ACHN (cell line): ENCODE measurements at regions not wholly inside any gene's neighbourhood (a gene's known extent, or its start where the extent isn't known, plus 50 kb on each side); places are given as distances from the start of the nearest gene placed in this dataset.

Experiments
- DNase-seq: peaks from one replicate; pipeline ENCODE4 v3.0.0-alpha.2; 2015
- in situ Hi-C: cut with HindIII; loops from 2 replicates; pipeline ENCODE4 v1.10.0; 2017; ENCODE audit warnings: low sequenced_read_pairs, low pct_ligation_motif_present, low pct_unique_long_range_greater_than_20kb

- in situ Hi-C loops = no loop called here
- no peak for DNase-seq
Measured at GRCh38 chr10:131663351-131663750, 237.5 kb upstream of the PPP2R2D start.

GRCh38 chr10:131666091-131666490, 234.7 kb upstream of the PPP2R2D start:
- in situ Hi-C loops = no loop called here
- no peak for DNase-seq

DNA sequence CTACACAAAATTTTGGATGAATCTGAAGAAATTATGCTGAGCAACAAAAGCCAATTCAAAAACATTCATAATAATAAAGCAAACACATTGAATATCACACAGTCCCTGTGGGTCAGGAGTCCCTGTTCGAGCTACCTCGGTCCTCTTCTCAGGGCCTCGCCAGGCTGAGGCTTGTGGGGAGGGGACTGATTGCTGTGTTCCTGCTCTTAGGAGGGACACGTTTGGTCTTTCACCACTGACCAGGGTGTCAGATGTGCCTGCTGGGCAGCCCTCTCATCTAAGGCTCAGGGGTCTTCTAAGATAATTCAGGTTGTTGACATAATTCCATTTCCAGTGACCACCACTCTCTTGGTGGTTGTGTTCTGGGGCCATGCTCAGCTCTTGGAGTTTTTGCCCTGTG, 233.8 kb upstream of the PPP2R2D start:
- in situ Hi-C loops = no loop called here
- no peak for DNase-seq

DNA sequence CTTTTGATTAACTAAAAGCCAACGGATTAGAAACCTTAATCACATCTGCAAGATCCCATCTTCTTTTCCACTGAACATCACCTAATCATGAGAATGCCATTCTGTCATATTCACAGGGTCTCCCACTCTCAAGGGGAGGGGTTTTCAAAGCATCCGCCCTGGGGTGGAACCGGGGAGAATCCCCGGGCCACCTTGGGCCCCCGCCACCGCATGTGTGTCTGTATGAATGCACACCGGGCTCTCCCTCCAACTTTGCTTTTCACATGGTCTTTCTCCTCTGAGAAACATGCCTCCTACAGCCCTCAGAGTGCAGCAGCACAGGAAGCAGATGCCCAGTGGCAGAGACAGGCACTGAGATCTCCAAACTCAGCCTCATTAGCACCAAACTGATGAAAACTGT, 233.2 kb upstream of the PPP2R2D start:
- in situ Hi-C loops = no loop called here

DNA sequence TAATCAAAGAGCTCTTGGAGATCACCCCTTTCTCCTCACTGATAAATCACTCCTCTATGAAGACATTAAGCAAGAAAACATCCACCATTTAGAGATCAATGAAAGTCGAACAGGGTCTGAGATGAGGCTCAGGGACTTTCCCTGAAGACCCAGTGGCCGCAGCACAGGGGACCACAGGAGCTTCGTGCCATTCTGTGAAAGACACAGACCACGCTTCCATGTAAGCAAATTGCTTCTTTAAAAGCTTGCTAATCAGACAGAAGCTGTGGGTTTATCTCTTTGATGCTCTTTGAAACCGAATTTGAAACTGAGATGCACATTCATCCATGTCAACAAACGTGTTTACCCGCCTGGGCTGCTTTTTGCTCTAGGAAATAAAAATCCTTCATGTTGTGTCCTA, 231.9 kb upstream of the PPP2R2D start:
- in situ Hi-C loops = no loop called here

More for the DNA sequence above, 233.2 kb upstream of the PPP2R2D start:
- DNase-seq = no peak

GRCh38 chr10:131669838-131670237, 231.0 kb upstream of the PPP2R2D start:
- no peak for DNase-seq
- in situ Hi-C loops = no loop called here

More for the DNA sequence above, 231.9 kb upstream of the PPP2R2D start:
- no peak for DNase-seq

DNA sequence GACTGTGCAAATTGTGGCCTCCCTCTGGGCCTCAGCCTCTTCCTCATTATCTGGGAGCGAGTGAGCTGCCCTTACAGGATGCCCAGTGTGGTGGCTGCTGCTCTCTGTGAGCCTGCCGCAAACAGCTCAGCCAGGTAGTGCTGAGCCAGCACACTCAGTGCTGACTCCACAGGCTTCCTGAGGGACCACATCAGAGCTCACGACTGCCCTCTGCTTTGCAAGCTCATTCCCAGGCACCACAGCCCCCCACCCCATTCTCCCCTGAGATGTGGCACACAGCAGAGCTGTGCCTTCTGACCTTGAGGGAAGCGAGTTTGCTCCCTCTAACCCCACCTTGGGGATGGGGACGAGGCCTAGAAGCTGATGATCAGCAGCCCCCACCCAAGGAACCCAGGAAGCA, 230.5 kb upstream of the PPP2R2D start:
- DNase-seq = no peak
- in situ Hi-C loops = no loop called here

DNA sequence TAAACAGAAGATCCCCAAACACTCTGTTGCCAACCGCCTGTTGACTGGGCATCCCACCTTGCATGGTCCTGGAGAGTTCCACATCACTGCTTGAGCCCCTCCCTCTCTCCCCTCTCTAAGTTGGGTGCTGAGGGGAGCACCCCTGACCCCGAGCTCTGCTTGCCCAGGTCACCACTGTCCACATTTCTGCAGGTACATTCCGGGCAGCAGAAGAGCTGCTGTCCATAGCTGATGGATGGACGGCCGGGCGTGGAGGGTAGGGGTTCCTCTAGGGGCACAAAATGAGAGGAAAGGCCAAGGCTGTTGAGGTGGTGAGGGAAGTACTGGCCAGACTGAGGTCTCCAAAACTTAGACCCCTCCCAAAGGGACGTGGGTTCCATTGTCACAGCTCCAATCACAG, 227.4 kb upstream of the PPP2R2D start:
- no peak for DNase-seq
- in situ Hi-C loops = no loop called here

DNA sequence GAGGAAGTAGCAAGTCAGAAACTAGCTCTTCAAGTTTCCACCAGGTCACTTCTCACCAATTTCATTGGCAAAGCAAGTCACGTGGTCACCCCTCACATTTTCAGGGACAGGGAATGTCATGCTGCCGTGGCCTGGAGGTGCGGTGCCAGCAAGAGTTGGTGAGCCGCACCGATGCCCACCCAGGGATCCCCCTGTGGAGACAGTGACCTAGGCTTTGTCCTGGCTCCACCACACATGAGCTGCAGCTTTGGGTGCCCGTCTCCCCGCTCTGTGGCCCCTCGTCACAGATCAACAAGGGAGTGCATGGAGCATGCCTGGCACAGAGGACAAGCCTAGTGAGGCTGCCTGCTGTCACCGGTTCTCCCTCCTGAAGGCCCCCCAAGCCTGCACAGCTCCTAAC, 226.7 kb upstream of the PPP2R2D start:
- in situ Hi-C loops = no loop called here
- no peak for DNase-seq

DNA sequence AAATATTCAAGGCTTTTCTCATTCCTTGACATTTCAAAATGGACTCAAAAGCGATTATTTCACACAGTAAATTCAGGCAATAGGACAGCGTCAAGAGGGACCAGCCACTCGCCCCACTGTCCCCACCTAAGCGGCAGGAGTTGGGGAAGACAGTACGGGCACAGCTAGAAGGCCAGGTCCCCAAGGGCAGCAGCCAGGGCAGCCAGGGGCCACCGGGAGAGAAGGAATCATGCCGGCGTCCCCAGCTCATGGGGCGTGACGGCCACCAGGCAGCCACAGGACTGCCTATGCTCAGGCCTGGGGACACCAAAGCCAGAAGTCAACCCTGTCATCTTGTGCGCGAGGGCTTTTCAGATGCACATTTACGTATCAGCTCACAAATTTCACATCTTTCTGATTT, 225.7 kb upstream of the PPP2R2D start:
- in situ Hi-C loops = no loop called here
- no peak for DNase-seq

GRCh38 chr10:131676046-131676799, 224.6 kb upstream of the PPP2R2D start:
- in situ Hi-C loops = no loop called here
- DNase-seq = no peak

DNA sequence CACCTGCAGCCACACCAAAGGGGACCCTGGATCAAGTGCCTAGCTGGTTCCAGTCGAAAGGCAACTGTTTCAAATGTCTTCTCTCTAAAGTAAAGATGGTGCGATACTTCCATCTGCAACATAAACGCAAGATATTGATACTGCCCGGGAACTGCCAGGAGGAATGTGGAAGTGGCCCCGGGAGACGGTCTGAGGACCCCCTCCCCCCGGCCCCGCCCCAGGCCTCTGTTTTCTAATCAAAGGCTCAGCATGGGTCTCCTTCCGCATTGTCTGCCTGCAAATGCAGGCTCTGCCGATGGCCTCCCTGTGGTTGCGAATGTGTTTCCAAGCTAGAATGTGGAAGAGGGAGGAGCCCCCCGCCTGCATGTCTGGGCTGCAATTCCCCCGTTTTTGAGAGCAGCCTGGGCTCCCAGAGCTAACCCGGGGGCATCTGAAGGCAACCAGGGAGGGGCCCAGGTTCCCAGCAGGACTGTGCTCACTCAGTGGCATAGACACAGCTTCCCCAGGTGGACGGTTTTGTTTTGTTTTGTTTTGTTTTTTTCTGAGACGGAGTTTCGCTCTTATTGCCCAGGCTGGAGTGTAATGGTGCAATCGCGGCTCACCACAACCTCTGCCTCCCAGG, 223.9 kb upstream of the PPP2R2D start:
- DNase-seq = no peak
- in situ Hi-C loops = no loop called here

DNA sequence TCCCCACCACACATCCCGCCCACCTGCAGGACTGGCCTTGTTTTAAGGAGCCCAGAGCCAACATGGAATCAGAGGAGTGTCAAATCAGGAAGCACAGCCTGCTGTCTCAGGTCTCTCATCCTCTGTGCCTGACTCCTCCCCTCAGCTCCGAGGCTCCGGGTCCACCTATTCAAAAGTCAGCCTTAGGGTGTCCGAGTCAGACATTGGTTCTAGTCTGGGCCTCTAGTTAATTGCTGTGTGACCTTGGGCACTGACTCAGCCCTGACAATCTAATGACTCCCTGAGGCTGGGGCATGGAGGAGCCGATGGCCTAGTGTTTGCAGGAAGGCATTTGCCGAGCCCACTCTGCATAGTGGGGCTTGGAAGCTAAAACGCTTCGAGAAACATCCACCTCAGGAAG, 223.1 kb upstream of the PPP2R2D start:
- in situ Hi-C loops = no loop called here
- no peak for DNase-seq

GRCh38 chr10:131678171-131678570, 222.6 kb upstream of the PPP2R2D start:
- DNase-seq = no peak
- in situ Hi-C loops = no loop called here

DNA sequence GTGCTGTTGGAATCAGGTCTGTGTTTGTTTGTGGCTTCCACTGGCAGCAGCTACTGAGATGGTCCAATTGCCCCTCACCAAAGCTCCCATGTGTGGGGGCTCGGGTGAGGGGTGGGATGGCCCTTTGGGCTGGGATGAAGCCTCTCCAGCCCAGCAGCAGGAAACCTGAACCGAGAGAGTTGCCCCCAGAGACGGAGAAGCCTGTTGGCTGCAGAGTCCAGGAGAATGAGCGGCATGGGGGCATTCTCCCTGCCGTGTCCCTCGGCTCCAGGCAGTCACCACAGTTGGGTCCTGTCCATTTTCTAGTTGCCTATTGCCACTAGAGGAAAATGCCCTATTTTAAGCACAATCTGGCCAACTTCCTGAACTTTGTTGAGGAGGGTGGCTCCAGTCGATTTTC, 222.2 kb upstream of the PPP2R2D start:
- DNase-seq = no peak
- in situ Hi-C loops = no loop called here

- no peak for DNase-seq
- in situ Hi-C loops = no loop called here
Measured at GRCh38 chr10:131679926-131680325, 220.9 kb upstream of the PPP2R2D start.

DNA sequence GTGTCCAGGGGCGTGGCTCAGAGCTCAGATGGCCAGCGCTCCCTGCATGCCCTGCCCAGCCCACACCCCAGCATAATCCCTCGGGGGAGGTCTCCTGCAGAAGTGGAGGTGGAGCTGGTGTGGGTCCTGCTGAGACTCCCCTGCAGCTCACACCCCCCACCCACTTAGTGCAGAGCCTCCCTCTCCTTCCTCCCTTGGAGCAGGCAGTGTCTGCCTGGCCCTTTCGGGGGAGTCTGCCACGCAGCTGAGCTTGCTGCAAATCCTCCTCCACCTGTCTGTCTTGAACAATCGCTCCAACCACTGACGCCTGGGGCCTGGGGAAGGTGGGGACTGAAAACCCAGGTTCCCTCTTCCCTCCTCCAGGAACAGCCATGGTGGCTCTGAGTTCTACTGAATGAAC, 219.7 kb upstream of the PPP2R2D start:
- no peak for DNase-seq
- in situ Hi-C loops = no loop called here

GRCh38 chr10:131681656-131682055, 219.2 kb upstream of the PPP2R2D start:
- in situ Hi-C loops = no loop called here
- DNase-seq = no peak

GRCh38 chr10:131682271-131682962, 218.4 kb upstream of the PPP2R2D start:
- in situ Hi-C loops = no loop called here

More at GRCh38 chr10:131682271-131682962, 218.4 kb upstream of the PPP2R2D start:
- no peak for DNase-seq
